DOHH2 (cell line): ENCODE measurements at regions not wholly inside any gene's neighbourhood (a gene's known extent, or its start where the extent isn't known, plus 50 kb on each side); places are given as distances from the start of the nearest gene placed in this dataset.

Source experiments
- H3F3A ChIP-seq: fragments of 200-600 bp; sonication (generic), shearing (Covaris generic); 2 replicates; pipeline ENCODE4 v1.6.0; 2016; ENCODE audit warnings: antibody characterized with exemption, mild to moderate bottlenecking; ENCODE audit not compliant: control insufficient read depth, insufficient read depth
- H3K27ac ChIP-seq: fragments of 200-600 bp; sonication (generic); 2 replicates; pipeline ENCODE4 v1.5.1; 2014; ENCODE audit warnings: low read depth, mild to moderate bottlenecking, low read length, moderate library complexity
- H3K27me3 ChIP-seq: fragments of 200-600 bp; sonication (generic); 2 replicates; pipeline ENCODE4 v1.6.1; 2014; ENCODE audit warnings: mild to moderate bottlenecking, low read length, mixed read lengths; ENCODE audit not compliant: control insufficient read depth
- H3K36me3 ChIP-seq: fragments of 200-600 bp; sonication (generic); 2 replicates; pipeline ENCODE4 v1.6.1; 2014; ENCODE audit warnings: mild to moderate bottlenecking, low read length, moderate library complexity, mixed read lengths; ENCODE audit not compliant: control insufficient read depth
- H3K4me1 ChIP-seq: fragments of 200-600 bp; sonication (generic); 2 replicates; pipeline ENCODE4 v1.6.1; 2014; ENCODE audit warnings: mild to moderate bottlenecking, low read length, mixed read lengths; ENCODE audit not compliant: control insufficient read depth
- H3K4me2 ChIP-seq: fragments of 200-600 bp; sonication (generic); 2 replicates; pipeline ENCODE4 v1.6.0; 2014; ENCODE audit warnings: mild to moderate bottlenecking, low read length, moderate library complexity
- H3K4me3 ChIP-seq: fragments of 200-600 bp; sonication (generic); 2 replicates; pipeline ENCODE4 v1.5.1; 2014; ENCODE audit warnings: mild to moderate bottlenecking, low read length, mixed read lengths
- H3K79me2 ChIP-seq: fragments of 200-600 bp; sonication (generic); 2 replicates; pipeline ENCODE4 v1.6.1; 2014; ENCODE audit warnings: mild to moderate bottlenecking, low read length, mixed read lengths; ENCODE audit not compliant: control insufficient read depth
- H3K9me2 ChIP-seq: fragments of 200-600 bp; sonication (generic); replicated peaks from 2 replicates; pipeline ENCODE4 v1.6.1; 2014; ENCODE audit warnings: mild to moderate bottlenecking, low read length, mixed read lengths; ENCODE audit not compliant: control insufficient read depth
- H3K9me3 ChIP-seq: fragments of 200-600 bp; sonication (generic); 2 replicates; pipeline ENCODE4 v1.6.1; 2014; ENCODE audit warnings: antibody characterized with exemption, low read length, mixed read lengths; ENCODE audit not compliant: control insufficient read depth, insufficient read depth
- H4K20me1 ChIP-seq: fragments of 200-600 bp; sonication (generic); 2 replicates; pipeline ENCODE4 v1.6.0; 2014; ENCODE audit warnings: low read depth, mild to moderate bottlenecking, antibody characterized with exemption, low read length, moderate library complexity; ENCODE audit not compliant: control insufficient read depth, insufficient read depth
- CTCF ChIP-seq: fragments of 200-600 bp; sonication (generic); IDR thresholded peaks from one replicate; pipeline ENCODE4 v1.5.1; 2014; ENCODE audit warnings: antibody characterized with exemption, mild to moderate bottlenecking, low read depth, low read length; ENCODE audit not compliant: poor library complexity, severe bottlenecking
- EZH2phosphoT487 ChIP-seq: fragments of 200-600 bp; sonication (generic); IDR thresholded peaks from 2 replicates; pipeline ENCODE4 v1.6.1; 2017; ENCODE audit warnings: borderline replicate concordance, mild to moderate bottlenecking, antibody characterized with exemption, low read length, moderate library complexity, mixed read lengths

- Histone ChIP-seq H3K79me2 (no peaks in the 10 kb centered on the region), H3K4me1 (no peaks in the 10 kb centered on the region), H3K27me3 (no peaks in the 10 kb centered on the region; the same call in 1 of the 2 replicates), H4K20me1 (no peaks in the 10 kb centered on the region), H3F3A (no peaks in the 10 kb centered on the region), H3K4me3 (no peak overlapping the region), H3K36me3 (no peaks in the 10 kb centered on the region), H3K4me2 (no peak overlapping the region), H3K9me3 (no peaks in the 10 kb centered on the region), H3K27ac (no peak overlapping the region), H3K9me2 (no peaks in the 10 kb centered on the region)
- TF ChIP-seq CTCF (no peak), EZH2phosphoT487 (no peak)
Measured at GRCh38 chr2:236730393-236730792, 160.8 kb downstream of the ACKR3 start.

- no peak overlapping the region for H3K4me3 ChIP-seq
- H3K9me3 ChIP-seq: no peaks in the 10 kb centered on the region
- no peaks in the 10 kb centered on the region for H3F3A ChIP-seq
- no peak overlapping the region for H3K27ac ChIP-seq
- H3K36me3 ChIP-seq: no peaks in the 10 kb centered on the region
- no peaks in the 10 kb centered on the region for H4K20me1 ChIP-seq
- TF ChIP-seq EZH2phosphoT487 (no peak), CTCF (no peak)
- no peak overlapping the region for H3K4me2 ChIP-seq
- no peaks in the 10 kb centered on the region for H3K9me2 ChIP-seq
- no peaks in the 10 kb centered on the region; the same call in 1 of the 2 replicates for H3K27me3 ChIP-seq
- no peaks in the 10 kb centered on the region for H3K79me2 ChIP-seq
- no peaks in the 10 kb centered on the region for H3K4me1 ChIP-seq
Measured at GRCh38 chr2:236731767-236732580, 162.3 kb downstream of the ACKR3 start.

- no peak overlapping the region for H3K27ac ChIP-seq
- H3K4me3 ChIP-seq: no peak overlapping the region
- no peaks in the 10 kb centered on the region for H3K4me1 ChIP-seq
- H3K27me3 ChIP-seq: no peaks in the 10 kb centered on the region; the same call in 1 of the 2 replicates
- H3K36me3 ChIP-seq: no peaks in the 10 kb centered on the region
- H3K4me2 ChIP-seq: no peak overlapping the region
- TF ChIP-seq EZH2phosphoT487 (no peak), CTCF (no peak)
- no peaks in the 10 kb centered on the region for H3K9me2 ChIP-seq
- no peaks in the 10 kb centered on the region for H4K20me1 ChIP-seq
- no peaks in the 10 kb centered on the region for H3K79me2 ChIP-seq
- H3K9me3 ChIP-seq: no peaks in the 10 kb centered on the region
- H3F3A ChIP-seq: no peaks in the 10 kb centered on the region
Measured at GRCh38 chr2:236733156-236733555, 163.5 kb downstream of the ACKR3 start.
